GM12864 (cell line): ENCODE measurements at regions not wholly inside any gene's neighbourhood (a gene's known extent, or its start where the extent isn't known, plus 50 kb on each side); places are given as distances from the start of the nearest gene placed in this dataset.

Experiments used
- DNase-seq: peaks from one replicate; pipeline ENCODE4 v3.0.0-alpha.2; 2011; ENCODE audit warnings: low read depth
- H3K4me3 ChIP-seq: 2 replicates; pipeline ENCODE4 v1.5.1; 2011; ENCODE audit warnings: mild to moderate bottlenecking, low read depth, low read length, control low read depth
- CTCF ChIP-seq: IDR thresholded peaks from 2 replicates; pipeline ENCODE4 v1.5.1; 2011; ENCODE audit warnings: low read depth, mild to moderate bottlenecking, moderate library complexity, low read length, control low read depth, inconsistent platforms; ENCODE audit errors: missing control alignments

GRCh38 chr5:60382716-60383115 is 317.2 kb downstream of the DEPDC1B start:
- DNase-seq: peak; percentile 8
- peak; percentile 46 for TF ChIP-seq CTCF
- no peak overlapping the region for H3K4me3 ChIP-seq

- no peak for TF ChIP-seq CTCF
- peak; percentile 7 for DNase-seq
- H3K4me3 ChIP-seq: no peak overlapping the region
These were observed 320.1 kb downstream of the DEPDC1B start for GRCh38 chr5:60379907-60380306.

GRCh38 chr5:60377826-60378225 is 322.1 kb downstream of the DEPDC1B start:
- H3K4me3 ChIP-seq: no peak overlapping the region
- no peak for DNase-seq
- no peak for TF ChIP-seq CTCF

- no peak overlapping the region for H3K4me3 ChIP-seq
- no peak for TF ChIP-seq CTCF
- no peak for DNase-seq
These were observed 323.1 kb downstream of the DEPDC1B start for GRCh38 chr5:60376860-60377259.

- no peak overlapping the region for H3K4me3 ChIP-seq
- no peak for TF ChIP-seq CTCF
- no peak for DNase-seq
These were observed 325.6 kb downstream of the DEPDC1B start for GRCh38 chr5:60374409-60374808.

- no peak for TF ChIP-seq CTCF
- DNase-seq: no peak
- H3K4me3 ChIP-seq: no peak overlapping the region
These were observed 327.2 kb downstream of the DEPDC1B start for GRCh38 chr5:60372786-60373185.

GRCh38 chr5:60371065-60371464 is 328.9 kb downstream of the DEPDC1B start:
- DNase-seq: no peak
- H3K4me3 ChIP-seq: no peak overlapping the region
- TF ChIP-seq CTCF: no peak
